GM19238 (cell line): ENCODE measurements at regions not wholly inside any gene's neighbourhood (a gene's known extent, or its start where the extent isn't known, plus 50 kb on each side); places are given as distances from the start of the nearest gene placed in this dataset.

Experiments used
- DNase-seq: peaks from one replicate; pipeline ENCODE4 v3.0.0; 2011; ENCODE audit warnings: low spot score; ENCODE audit not compliant: insufficient read length

DNA sequence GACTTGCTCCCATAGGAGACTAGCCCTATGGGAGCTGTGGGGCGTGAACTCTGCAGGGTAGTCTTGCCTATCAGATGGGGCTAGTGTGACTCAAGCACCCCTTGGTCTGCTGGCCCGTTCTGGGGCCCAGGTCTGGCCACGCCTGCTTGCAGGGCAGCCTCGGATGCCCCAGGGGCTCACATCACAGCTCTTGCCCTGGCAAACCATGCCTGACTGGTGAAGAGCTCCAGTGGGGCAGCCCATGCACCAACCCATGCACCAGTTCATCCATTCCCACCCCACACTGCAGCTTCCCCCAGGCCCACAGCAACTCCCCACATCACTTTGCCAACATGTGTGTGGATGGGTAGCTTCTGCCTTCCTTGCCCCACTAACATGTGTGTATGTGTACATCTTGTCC is 93.9 kb upstream of the PRLR start:
- DNase-seq = no peak

DNA sequence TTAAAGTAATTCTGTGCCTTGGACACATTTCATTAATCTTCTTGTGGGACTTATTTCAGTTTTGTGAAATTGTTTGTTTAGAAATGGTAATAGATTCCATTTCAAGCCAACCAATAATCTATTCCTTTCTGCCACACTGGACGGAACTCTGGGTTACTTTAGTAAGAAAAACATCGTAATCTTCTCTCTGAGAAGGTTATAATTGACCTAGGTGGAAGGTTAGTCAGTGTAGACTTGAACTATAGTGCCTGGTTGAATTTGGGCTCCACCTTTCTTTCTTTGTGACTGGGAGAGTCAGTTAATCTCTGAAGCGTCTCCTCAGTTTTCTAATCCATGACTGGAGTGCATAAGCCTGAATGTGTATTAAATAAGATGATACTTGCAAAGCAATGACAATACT is 89.7 kb upstream of the PRLR start:
- no peak for DNase-seq

DNA sequence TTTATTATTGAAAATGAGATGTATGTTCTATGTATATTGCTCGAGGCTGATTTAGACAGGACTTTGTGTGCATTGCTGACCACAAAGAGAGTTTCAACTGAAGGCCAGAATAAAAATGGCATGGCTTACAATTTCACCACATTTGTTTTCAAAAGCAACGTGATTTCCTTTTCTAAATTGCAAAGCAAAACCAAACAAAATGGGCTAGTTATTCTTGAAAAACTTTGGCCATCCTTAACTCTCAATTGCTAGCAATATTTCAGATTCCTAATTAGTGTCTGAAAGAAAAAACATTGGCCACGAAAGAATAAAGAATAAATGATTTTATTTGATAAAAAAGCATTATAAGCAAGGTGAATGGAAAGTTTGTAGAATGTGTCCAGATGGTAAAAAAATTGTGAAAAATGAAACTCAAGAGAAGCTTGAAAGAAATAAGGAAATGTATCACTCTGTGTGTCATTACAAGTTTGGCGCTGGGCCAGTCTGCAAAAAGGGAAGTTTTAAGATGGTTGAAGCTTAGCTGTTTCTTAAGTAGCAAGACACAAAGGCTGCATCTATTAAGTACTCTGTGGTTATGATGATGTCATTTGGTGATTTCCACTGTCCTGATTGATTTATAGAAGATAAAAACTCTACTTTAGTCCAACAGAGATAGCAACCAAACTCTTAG is 89.2 kb upstream of the PRLR start:
- peak; percentile 27 for DNase-seq

DNA sequence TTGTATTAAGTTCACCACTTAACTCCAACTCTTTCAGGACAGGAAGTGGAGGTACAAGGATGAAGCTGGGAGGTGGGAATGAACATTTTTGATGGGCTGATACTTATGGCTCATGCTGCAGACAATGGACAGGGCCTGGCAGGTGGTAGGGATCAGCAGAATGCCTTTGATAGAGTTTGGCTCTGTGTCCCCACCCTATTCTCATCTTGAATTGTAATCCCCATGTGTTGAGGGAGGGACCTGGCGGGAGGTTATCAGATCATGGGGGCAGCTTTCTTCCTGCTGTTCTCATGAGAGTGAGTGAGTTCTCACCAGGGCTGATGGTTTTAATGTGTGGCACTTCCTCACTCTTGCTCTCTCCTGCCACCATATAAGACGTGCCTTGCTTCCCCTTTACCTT is 87.3 kb upstream of the PRLR start:
- no peak for DNase-seq

DNA sequence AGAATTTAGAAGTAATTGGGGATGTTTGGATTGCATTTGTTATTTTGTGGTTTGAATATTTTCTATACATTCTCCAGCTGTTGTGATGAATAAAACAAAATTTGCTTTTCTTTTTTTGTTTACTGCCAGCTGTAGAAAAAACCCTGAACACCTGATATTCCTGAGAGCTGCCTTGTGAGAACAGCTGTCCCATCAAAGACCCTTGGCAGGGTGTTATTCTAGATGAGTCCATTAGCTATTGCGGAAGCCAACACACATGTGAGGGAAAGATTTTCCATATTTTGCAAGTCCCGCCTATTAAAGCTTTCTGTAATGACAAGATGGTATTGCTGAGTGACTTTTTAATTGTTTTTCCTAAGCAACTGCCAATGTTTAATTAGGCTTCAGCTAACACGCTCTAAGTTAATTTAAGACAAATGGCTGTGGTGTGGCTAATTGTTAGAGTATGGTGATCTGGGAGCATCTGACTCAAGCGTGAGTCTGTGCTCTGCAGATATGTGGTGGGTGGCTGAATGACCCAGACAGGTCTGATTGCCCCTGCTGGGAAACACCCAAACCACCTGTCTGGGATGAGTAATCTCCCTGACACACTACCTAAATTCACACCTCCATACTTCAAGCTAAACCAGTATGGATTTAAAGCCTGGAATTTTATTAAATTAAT is 86.5 kb upstream of the PRLR start:
- DNase-seq = no peak

DNA sequence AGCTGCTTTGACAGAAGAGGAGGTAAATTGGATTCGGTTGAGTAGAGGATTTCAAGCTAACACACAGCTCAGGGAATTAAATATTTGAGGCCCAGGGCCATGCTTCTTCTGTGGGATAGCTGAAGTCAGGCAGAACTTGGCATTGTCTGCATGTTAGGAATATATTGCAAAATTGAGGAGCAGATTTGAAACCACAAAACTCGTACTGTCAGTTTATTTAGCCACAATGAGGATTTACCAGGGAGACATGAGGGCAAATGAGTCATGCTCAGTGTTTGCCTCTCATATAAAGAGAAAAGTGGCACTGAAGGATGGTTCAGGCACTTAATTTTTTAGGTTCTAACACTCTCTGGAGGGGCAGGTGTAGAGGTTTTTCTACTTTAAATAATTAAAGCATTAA is 83.0 kb upstream of the PRLR start:
- no peak for DNase-seq

DNA sequence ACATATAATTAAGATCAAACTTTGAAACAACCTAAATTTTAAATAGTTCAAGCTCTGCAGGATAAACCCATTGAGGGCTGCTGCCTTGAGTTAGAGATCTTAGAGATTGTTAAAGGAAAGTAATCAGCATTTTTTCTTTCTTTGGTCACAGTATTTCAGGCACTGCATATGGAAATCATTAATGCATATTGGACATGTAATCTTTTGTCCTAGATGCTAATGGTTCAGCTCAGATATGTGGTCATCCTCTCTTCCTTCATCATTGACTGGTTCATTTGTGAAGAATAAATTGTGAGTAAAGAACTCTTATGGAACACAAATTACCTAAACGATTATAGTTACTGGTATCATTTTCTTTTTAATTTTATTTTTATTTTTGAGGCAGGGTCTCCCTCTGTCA is 82.0 kb upstream of the PRLR start:
- DNase-seq = no peak

DNA sequence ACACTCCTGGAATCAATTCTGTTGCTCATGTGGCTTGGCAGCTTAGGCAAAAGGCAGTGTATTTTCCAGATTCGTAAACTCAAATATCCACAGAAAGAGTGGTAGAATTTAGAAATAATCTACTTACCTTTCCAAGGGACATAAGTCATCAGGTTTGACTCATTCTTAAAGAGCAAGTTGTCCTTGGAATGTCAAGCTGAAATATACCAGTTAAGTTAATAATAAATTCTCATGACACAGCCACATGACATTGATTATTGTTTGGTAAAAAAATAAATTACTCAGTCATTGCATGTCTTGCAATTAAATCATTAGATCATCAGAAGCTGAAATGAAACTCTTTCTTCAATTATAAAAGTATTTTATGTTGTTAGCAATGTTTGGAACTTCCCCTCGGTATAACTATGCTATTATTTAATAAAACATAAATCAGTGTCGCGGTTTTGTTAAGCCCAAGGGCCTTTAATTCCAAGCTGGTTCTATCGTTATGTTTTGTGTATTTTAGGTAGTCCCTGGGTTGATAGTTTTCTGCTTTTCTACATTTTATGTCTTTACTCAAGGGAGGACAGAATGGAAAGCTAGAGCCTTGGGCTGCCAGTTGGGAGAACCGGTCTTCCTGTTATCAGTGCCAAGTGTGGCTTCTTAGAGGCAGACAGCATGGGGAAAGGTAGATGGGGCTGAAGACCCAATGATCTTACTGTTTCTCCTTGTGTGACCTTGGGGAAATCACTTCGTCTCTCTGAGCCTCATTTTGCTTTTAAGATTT is 79.3 kb upstream of the PRLR start:
- DNase-seq = no peak

DNA sequence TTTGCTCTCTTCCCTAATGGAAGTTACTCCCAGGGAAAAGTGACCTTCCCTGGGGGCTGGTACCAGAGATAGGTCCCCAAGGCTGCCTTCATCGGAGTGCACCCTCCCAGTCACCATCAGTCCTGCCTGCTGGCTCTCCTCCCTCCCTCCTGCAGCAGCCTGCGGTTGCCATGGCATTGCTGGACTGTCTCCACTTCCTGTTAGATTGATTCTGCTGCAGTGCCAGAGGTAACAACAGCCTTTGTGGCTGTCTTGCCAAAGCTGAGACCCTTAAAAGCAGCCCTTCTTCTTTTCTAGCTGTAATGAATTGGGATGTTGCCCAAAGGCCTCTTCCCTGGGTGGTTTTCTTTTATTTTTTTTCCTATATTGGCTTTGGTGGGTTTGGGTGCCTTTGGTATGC is 78.1 kb upstream of the PRLR start:
- DNase-seq = no peak

DNA sequence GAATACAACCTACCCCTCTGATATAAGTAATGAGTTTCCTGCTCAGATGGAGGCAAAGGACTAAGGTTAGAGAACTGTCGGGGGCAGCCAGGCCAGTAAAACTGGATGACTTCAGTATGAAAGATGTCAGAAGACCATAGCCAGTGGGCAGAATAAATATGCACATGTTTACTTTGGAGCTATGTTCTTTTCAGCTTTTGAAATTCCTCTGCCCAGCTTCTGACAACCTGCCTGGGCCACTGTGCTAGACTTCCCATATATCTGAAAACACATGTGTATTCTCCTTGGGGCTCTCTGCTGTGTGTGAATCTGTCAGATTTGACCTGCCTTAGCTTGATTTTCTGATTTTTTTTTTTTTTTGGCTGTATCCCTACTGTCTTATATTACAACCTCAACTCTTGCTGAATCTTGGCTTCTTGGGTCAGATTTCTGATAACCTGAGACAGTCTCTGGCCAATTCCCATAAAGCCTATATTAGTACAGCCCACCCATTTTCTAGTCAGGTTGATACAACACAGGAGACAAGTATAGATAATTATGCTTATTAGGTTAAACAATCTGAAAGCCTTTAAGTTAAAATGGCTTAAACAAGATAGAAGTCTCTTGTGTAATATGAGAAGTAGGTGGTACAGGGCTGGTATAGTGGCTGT is 76.6 kb upstream of the PRLR start:
- DNase-seq = no peak

DNA sequence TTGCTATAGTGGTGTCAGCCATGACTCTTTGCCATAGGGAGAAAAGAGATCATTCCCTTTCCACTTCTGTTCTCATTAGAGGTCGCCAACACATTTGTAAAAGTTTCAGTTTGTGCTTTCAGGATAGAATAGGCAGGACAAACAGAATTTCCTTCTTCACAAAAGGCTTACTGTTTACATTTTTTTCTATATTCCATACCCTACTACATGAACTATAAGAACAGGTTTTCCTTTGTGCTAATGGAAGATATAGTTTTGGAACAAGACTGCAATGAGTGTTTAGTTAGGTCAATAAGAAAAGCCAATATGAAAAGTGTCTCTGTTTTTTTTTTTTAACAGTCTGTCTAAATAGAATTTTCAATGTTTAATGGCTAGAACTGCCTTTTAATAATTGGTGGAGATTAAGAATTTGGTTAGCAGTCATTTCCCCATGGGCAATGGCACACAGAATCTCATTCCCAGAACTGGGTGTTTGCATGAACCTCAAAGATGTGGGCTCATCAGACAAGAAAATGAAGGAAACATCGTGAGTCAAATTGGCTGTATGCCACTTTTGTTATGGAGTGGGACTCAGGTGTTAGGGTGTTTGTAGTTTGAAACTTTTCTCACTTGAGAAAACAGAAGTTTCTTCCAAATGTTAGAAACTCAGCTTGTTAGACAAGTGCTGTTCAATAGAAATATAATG is 75.2 kb upstream of the PRLR start:
- DNase-seq = no peak

DNA sequence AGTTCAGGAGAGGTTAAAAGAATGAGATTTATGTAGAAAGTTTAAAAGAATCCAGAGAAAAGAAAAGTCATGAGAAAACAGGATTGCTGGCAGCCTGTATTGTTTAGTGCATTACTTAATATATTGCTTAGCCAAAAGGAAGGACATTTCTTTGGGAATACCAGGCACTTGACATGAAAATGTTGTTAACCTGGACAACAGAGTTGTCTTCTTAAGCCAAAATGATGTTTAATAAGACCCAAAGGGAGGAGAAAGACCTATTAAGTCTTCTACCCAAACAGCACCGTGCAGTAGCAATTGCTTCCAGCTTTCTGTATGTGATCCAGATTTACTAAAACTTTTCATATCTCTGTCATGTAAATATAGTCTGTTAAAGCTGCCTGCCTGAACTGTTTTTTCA is 74.0 kb upstream of the PRLR start:
- no peak for DNase-seq

DNA sequence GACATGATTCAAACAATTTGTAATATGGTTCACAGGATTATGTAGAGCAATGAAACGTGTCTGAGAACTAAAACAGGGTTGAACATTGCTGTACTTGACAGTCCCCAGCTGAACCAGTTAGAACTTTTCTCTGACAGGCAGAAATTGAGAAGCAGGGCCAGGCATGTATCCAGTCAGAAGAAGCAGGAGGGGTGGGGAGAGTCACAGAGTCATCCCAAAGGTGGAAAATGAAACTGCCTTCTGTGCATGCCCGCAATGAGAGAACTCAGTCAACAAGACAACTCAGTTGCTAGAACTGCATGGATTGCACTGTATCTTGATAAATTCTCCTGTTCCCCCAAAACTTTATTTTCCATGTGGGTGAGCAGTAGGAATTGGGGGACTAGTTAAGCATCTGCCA is 72.9 kb upstream of the PRLR start:
- no peak for DNase-seq

DNA sequence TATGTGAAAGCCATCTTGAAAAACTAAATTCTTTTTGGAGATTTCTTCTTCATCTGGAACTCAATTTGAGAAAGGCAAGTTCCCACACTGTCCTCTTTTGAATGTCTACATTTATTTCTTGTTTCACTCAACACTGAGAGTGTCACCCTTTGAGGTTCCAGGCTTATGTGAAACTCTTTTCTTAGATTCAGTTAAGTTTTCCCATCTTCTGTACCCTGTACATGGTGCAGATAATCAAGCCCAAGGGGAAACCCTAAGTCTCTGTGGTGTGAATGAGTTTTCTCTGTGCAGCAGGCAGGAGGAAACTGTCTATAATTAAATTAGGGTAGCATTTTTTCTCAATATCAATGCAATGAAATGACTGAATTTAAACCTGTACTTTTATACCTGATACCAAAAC is 72.3 kb upstream of the PRLR start:
- DNase-seq = no peak

DNA sequence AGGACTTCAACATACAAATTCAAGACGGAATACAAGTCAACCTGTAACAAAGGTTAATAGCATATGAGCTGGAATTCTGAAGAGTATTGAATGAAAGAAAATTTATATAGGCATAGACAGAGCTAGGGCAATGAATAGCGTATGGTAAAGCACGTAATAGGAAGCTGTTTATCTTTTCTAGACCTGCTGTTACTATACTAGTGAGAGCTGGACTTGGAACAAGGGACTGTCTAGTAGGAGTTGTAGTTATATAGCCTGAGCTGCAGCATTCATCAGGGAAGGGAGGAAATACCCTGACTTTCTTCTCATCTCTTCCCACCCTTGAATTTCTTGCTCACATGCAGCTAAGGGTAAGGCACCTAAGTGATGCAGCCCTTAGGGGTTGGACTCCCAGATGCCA is 67.5 kb upstream of the PRLR start:
- DNase-seq = no peak

DNA sequence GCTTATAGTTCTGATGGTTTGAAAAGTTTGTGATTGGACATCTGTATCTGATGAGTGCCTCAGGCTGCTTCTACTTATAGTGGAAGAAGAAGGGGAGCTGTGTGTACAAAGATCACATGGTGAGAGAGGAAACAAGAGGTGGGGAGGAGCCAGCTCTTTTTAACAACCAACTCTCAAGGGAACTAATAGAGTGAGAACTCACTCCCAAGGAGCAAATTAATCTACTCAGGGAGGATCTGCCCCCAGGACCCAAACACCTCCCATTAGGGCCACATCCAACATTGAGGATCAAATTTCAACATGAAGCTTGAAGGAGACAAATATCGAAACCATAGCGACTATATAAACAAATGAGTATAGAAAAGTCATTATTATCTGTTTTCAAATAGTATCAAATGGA is 64.7 kb upstream of the PRLR start:
- no peak for DNase-seq

DNA sequence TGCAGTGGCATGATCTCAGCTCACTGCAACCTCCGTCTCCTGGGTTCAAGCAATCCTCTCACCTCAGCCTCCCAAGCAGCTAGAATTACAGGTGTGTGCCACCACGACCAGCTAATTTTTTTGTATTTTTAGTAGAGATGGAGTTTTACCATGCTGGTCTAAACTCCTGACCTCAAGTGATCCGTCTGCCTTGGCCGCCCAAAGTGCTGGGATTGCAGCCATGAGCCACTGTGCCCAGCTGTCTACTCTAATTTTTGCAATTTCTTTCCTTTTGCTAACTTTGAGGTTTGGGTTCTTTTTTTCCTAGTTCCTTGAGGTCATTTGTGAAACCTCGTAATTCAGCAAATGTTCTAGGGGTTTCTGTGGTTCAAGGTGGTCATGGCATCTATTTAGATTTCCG is 63.7 kb upstream of the PRLR start:
- DNase-seq = no peak

DNA sequence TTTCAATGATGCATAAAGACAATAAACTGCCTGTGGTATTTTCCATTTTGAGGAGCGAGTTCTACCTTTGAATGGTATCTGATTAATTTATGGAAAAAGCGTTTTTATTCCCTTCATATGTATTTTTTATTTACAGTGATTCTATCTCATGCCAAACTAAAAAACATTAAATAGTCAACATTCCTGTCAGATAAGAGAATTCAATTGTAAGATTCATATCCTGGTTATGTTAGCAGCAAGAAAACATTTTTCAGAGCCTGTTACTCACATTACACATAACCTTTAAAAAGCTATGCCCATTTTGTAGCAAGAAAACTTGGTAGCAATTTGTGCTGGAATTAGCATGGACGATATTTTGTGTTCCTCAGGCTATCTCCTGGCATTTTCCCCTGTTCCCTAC is 55.1 kb upstream of the PRLR start:
- DNase-seq = no peak

DNA sequence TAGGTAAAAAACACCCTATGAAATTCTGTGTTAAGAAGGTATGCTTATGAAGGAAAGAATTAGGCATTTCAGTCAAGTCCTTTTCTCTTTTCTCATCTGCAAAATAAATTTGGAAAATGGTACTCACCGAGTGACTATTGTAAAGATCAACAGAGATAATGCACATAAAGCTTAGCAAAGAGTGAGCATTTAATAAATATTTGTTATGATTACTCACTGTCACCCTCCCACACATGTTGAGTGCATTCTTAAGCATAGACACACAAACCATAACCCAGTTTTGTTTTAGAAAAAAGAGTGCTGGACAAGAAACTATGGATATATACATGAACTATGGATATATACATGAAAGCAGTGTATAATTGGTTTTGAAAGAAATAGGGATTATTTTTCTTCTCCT is 54.7 kb upstream of the PRLR start:
- no peak for DNase-seq

DNA sequence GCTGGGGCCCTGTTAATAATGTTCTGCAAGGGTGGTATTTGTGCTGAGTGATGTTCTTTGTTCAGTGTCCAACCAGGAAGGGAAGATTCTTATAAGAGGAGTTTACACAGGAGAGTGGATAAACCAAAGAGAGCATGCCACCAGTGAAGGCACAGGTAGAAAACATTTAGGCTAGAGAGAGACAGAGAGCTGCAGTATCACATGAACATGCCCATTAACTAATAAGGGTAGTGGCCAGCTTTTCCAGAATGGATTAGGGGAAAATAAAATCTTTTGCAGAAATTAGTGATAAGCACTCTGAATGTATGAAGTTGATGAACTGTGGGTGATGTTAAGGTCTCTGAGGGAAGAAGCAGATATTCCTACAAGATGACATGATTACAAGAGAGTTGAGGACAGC is 54.1 kb upstream of the PRLR start:
- DNase-seq = no peak

DNA sequence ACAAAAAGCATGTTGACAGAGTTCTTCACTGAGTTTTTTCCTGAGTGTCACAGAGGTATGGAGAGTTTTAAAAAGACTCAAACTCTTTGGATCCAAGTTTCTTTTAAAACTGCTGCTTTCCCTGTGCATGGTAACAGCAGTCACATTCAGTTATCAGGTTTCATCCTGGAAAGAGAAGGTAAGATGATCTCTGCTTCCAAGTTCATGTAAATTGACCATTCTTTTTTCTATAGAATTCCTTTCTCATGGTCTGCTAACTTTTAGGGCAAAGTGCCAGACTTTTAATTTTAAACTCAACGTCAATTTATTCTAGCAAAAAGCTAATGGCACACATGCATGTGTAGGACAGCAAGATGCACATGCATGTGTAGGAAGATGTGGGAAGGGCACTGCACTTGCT is 52.5 kb upstream of the PRLR start:
- DNase-seq = no peak

DNA sequence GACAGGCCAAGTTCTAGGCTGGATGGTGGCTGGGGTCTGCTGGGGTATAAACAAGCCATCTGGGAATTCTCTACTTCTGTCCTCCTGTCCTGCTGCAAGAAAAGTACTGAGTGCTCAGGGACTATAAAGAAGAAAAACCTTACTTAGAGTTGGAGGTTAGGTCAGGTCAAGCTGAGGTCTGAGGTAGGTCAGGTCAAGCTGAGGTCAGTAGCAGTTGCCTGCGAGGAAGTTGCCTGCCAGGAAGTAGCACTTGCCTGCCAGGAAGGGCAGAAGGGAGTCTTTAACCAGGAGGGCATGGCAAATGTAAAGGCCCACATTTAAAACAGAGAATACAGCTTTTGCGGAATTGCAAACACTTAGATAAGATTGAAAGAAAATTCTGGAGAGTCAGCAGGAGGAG is 51.3 kb upstream of the PRLR start:
- DNase-seq = no peak
